RWPE2 (cell line): ENCODE measurements at regions not wholly inside any gene's neighbourhood (a gene's known extent, or its start where the extent isn't known, plus 50 kb on each side); places are given as distances from the start of the nearest gene placed in this dataset.

Source experiments
- ATAC-seq: fragments of 200-7000 bp; cut with Tn5 transposase; 3 replicates; pipeline ENCODE4 v1.9.1; 2021; ENCODE audit warnings: low read depth
- DNase-seq: peaks from one replicate; pipeline ENCODE4 v3.0.0-alpha.2; 2020; ENCODE audit warnings: low spot score
- H3K27ac ChIP-seq: fragments of 450-650 bp; 2 replicates; pipeline ENCODE4 v1.5.1; 2017; ENCODE audit warnings: mild to moderate bottlenecking; ENCODE audit not compliant: poor library complexity, severe bottlenecking
- H3K27me3 ChIP-seq: fragments of 250-450 bp; sonication (Bioruptor Pico); 2 replicates; pipeline ENCODE4 v1.5.1; 2021; ENCODE audit warnings: mild to moderate bottlenecking, moderate library complexity; ENCODE audit not compliant: insufficient read depth, poor library complexity, severe bottlenecking
- H3K36me3 ChIP-seq: fragments of 250-450 bp; sonication (Bioruptor Pico); 2 replicates; pipeline ENCODE4 v1.5.1; 2020; ENCODE audit warnings: low read depth, mild to moderate bottlenecking, moderate library complexity
- H3K4me1 ChIP-seq: fragments of 250-450 bp; sonication (Bioruptor Pico); 2 replicates; pipeline ENCODE4 v1.5.1; 2021; ENCODE audit warnings: mild to moderate bottlenecking, moderate library complexity; ENCODE audit not compliant: insufficient read depth, poor library complexity, severe bottlenecking
- H3K4me3 ChIP-seq: fragments of 250-450 bp; sonication (Bioruptor Pico); 2 replicates; pipeline ENCODE4 v1.5.1; 2021; ENCODE audit warnings: mild to moderate bottlenecking, moderate library complexity; ENCODE audit not compliant: severe bottlenecking
- H3K9me3 ChIP-seq: fragments of 250-450 bp; sonication (Bioruptor Pico); 2 replicates; pipeline ENCODE4 v1.5.1; 2021; ENCODE audit warnings: mild to moderate bottlenecking, moderate library complexity; ENCODE audit not compliant: severe bottlenecking
- TF ChIP-seq, protein P1 (sequence below): fragments of 450-650 bp; IDR thresholded peaks from one replicate; pipeline ENCODE4 v1.5.1; 2017; ENCODE audit warnings: mild to moderate bottlenecking, moderate library complexity; ENCODE audit not compliant: poor library complexity, severe bottlenecking

DNA sequence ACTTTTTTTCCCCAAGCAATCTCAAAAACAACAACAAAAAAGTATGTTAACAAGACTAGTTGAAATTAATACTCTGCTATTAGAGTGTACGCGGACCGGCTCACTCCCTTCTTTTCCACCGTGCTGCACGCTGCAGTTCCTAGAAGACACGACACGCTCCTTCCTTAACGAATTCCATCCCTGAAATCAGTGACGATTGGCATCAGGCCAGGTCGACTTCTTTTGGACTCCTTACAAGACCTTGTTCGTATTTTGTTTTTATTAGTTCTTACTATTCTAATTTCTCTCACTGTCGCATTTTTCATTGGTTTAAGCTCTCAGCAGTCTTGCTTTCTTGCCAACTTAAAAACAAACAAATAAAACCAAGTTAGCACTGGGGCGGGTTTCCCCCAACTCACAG lies 175.8 kb upstream of the PITX2 start:
- Histone ChIP-seq H3K36me3 (no peaks in the 10 kb centered on the region), H3K27me3 (peaks cover 12% of the 10 kb centered on the region), H3K27ac (no peak overlapping the region), H3K4me1 (no peaks in the 10 kb centered on the region), H3K4me3 (no peak overlapping the region), H3K9me3 (no peaks in the 10 kb centered on the region)
- TF ChIP-seq, protein P1, sequence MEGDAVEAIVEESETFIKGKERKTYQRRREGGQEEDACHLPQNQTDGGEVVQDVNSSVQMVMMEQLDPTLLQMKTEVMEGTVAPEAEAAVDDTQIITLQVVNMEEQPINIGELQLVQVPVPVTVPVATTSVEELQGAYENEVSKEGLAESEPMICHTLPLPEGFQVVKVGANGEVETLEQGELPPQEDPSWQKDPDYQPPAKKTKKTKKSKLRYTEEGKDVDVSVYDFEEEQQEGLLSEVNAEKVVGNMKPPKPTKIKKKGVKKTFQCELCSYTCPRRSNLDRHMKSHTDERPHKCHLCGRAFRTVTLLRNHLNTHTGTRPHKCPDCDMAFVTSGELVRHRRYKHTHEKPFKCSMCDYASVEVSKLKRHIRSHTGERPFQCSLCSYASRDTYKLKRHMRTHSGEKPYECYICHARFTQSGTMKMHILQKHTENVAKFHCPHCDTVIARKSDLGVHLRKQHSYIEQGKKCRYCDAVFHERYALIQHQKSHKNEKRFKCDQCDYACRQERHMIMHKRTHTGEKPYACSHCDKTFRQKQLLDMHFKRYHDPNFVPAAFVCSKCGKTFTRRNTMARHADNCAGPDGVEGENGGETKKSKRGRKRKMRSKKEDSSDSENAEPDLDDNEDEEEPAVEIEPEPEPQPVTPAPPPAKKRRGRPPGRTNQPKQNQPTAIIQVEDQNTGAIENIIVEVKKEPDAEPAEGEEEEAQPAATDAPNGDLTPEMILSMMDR = no peak
- DNase-seq (no peak), ATAC-seq (no peak)

DNA sequence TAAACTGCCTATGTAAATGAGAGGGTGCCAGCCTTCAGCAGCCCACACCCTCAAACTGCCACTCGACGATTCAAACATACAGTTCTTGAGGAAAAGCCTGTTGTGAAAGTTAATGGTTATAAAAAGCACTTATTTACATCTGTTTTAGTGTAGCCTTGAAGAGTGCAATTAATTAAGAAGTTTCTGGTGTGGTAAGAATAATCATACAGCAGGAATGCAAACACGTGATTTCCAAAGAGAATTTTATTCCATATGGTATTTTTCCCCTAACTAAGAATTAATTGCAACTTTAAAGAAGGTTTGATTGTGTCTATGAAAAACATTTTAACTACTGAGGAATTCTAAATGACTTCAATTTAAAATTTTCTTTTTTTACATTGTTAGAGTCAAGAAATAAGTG lies 176.3 kb upstream of the PITX2 start:
- H3K9me3 ChIP-seq = no peaks in the 10 kb centered on the region
- no peak for DNase-seq
- no peak overlapping the region for H3K4me3 ChIP-seq
- no peak overlapping the region for H3K27ac ChIP-seq
- H3K4me1 ChIP-seq = no peaks in the 10 kb centered on the region
- H3K27me3 ChIP-seq = peaks cover 12% of the 10 kb centered on the region
- no peak for ATAC-seq
- no peaks in the 10 kb centered on the region for H3K36me3 ChIP-seq
- TF ChIP-seq, protein P1 = no peak

DNA sequence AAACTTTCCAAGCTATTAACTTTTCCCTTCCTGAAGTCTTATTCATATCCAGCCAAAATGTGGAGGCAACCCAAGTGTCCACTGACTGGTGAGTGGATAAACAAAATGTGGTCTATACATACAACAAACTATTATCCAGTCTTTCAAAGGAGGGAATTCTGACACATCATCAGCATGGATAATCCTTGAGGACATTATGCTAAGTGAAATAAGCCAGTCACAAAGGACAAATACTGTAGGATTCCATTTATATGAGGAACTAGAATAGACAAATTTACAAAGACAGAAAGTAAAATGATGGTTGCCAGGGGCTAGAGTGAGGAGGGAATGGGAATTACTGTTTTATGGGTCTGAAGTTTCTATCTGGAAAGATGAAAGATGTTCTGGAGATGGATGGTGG lies 178.7 kb upstream of the PITX2 start:
- Histone ChIP-seq H3K4me1 (no peaks in the 10 kb centered on the region), H3K36me3 (no peaks in the 10 kb centered on the region), H3K4me3 (no peak overlapping the region), H3K27me3 (peaks cover 12% of the 10 kb centered on the region), H3K27ac (no peak overlapping the region), H3K9me3 (no peaks in the 10 kb centered on the region)
- no peak for DNase-seq
- no peak for ATAC-seq
- TF ChIP-seq, protein P1 = no peak

DNA sequence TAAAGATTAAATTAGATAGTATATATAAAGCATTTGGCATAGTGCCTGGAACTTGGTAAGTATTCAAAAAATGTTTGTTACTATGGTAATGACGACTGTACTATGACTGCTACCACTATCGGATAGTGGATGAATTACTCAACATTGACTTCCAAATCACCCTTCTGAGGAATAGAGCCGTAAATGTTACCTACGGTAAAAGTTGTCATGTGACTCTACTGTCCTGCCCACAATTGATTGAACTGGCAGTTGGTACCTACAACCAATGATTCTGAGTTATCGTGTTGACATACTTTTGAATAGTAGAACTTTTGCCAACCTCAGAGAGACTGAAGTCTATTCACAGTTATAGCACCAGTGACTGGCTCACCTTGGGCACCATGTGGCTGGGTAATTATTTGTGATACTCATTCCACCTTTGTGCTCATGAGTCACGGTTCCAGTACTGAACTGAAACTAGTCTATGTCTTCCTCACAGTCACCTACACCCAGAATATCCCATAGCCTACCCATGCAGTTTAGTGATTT lies 185.5 kb upstream of the PITX2 start:
- no peak overlapping the region for H3K27ac ChIP-seq
- H3K4me1 ChIP-seq = no peaks in the 10 kb centered on the region
- DNase-seq (no peak), ATAC-seq (0 out of 3 replicates have a peak, but pooled peaks have one; percentile 25)
- TF ChIP-seq, protein P1 = no peak
- H3K36me3 ChIP-seq = no peaks in the 10 kb centered on the region
- no peaks in the 10 kb centered on the region for H3K9me3 ChIP-seq
- no peak overlapping the region for H3K4me3 ChIP-seq
- no peaks in the 10 kb centered on the region for H3K27me3 ChIP-seq

DNA sequence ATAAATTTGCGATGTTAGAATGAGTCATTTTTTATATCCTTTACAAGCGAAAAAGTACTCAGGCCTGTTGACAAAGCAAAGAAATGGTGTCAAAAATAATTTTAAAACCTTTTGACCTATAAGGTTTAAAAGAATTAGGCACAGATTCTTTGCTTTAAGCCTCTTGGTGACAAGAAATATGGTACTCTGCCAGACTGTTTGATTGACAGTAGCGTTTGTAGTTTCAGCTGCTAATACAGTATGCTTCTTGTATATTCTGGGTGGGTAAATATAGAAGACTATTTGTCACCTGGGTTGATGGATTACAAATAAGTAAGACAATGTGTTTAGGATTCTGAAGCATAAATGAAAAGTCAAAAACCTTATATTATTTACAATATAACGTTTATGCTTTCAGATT lies 193.1 kb upstream of the PITX2 start:
- H3K4me3 ChIP-seq = no peak overlapping the region

More for the DNA sequence above, 193.1 kb upstream of the PITX2 start:
- no peaks in the 10 kb centered on the region for H3K4me1 ChIP-seq
- no peaks in the 10 kb centered on the region for H3K9me3 ChIP-seq
- H3K27me3 ChIP-seq = no peaks in the 10 kb centered on the region
- DNase-seq (no peak), ATAC-seq (no peak)
- no peak overlapping the region for H3K27ac ChIP-seq
- H3K36me3 ChIP-seq = no peaks in the 10 kb centered on the region
- TF ChIP-seq, protein P1 = no peak
